Endothelial cell (in vitro differentiated cells): ENCODE measurements at regions not wholly inside any gene's neighbourhood (a gene's known extent, or its start where the extent isn't known, plus 50 kb on each side); places are given as distances from the start of the nearest gene placed in this dataset.

Experiments
- DNase-seq: peaks from one replicate; pipeline ENCODE4 v3.0.0; 2021; ENCODE audit warnings: low spot score
- H3K27ac Mint-ChIP-seq: one replicate; pipeline ENCODE4 v1.8.0; 2021; ENCODE audit warnings: mixed read lengths, inconsistent platforms; ENCODE audit not compliant: unreplicated experiment
- H3K27me3 Mint-ChIP-seq: one replicate; pipeline ENCODE4 v1.8.0; 2021; ENCODE audit warnings: mild to moderate bottlenecking, moderate library complexity, mixed read lengths, inconsistent platforms; ENCODE audit not compliant: unreplicated experiment
- H3K36me3 Mint-ChIP-seq: one replicate; pipeline ENCODE4 v1.8.0; 2021; ENCODE audit warnings: mild to moderate bottlenecking, low read depth, mixed read lengths, inconsistent platforms; ENCODE audit not compliant: unreplicated experiment
- H3K4me1 Mint-ChIP-seq: one replicate; pipeline ENCODE4 v1.8.0; 2021; ENCODE audit warnings: mild to moderate bottlenecking, mixed read lengths, inconsistent platforms; ENCODE audit not compliant: unreplicated experiment
- H3K4me3 Mint-ChIP-seq: one replicate; pipeline ENCODE4 v1.8.0; 2021; ENCODE audit warnings: mild to moderate bottlenecking, mixed read lengths, inconsistent platforms; ENCODE audit not compliant: unreplicated experiment
- H3K9me3 Mint-ChIP-seq: one replicate; pipeline ENCODE4 v1.8.0; 2021; ENCODE audit warnings: mixed read lengths, inconsistent platforms; ENCODE audit not compliant: unreplicated experiment
- CTCF ChIP-seq: fragments of 200-600 bp; sonication (generic); IDR thresholded peaks from one replicate; pipeline ENCODE4 v1.5.0; 2021; ENCODE audit warnings: antibody characterized with exemption; ENCODE audit not compliant: unreplicated experiment

- no peaks in the 10 kb centered on the region for H3K36me3 Mint-ChIP-seq
- no peaks in the 10 kb centered on the region for H3K9me3 Mint-ChIP-seq
- no peaks in the 10 kb centered on the region for H3K27me3 Mint-ChIP-seq
- TF ChIP-seq CTCF: no peak
- no peak overlapping the region for H3K27ac Mint-ChIP-seq
- DNase-seq: no peak
- no peak overlapping the region for H3K4me3 Mint-ChIP-seq
- H3K4me1 Mint-ChIP-seq: peaks cover 2% of the 10 kb centered on the region
Observed at GRCh38 chr13:27014406-27015359, 156.9 kb downstream of the USP12 start.

- H3K4me1 Mint-ChIP-seq: no peaks in the 10 kb centered on the region
- peaks cover 2% of the 10 kb centered on the region for H3K27me3 Mint-ChIP-seq
- no peak for DNase-seq
- H3K9me3 Mint-ChIP-seq: no peaks in the 10 kb centered on the region
- H3K36me3 Mint-ChIP-seq: no peaks in the 10 kb centered on the region
- no peak overlapping the region for H3K4me3 Mint-ChIP-seq
- H3K27ac Mint-ChIP-seq: no peak overlapping the region
- TF ChIP-seq CTCF: no peak
Observed at GRCh38 chr13:27012482-27013197, 159.0 kb downstream of the USP12 start.

- H3K36me3 Mint-ChIP-seq: no peaks in the 10 kb centered on the region
- H3K27me3 Mint-ChIP-seq: peaks cover 6% of the 10 kb centered on the region
- no peaks in the 10 kb centered on the region for H3K9me3 Mint-ChIP-seq
- no peak overlapping the region for H3K4me3 Mint-ChIP-seq
- H3K4me1 Mint-ChIP-seq: no peaks in the 10 kb centered on the region
- no peak for DNase-seq
- no peak overlapping the region for H3K27ac Mint-ChIP-seq
- TF ChIP-seq CTCF: no peak
Observed at GRCh38 chr13:27011661-27012060, 159.9 kb downstream of the USP12 start.

GRCh38 chr13:27008733-27009132 lies 162.9 kb downstream of the USP12 start:
- H3K4me1 Mint-ChIP-seq: peaks cover 5% of the 10 kb centered on the region
- peaks cover 11% of the 10 kb centered on the region for H3K27me3 Mint-ChIP-seq
- TF ChIP-seq CTCF: no peak
- H3K27ac Mint-ChIP-seq: no peak overlapping the region
- H3K9me3 Mint-ChIP-seq: no peaks in the 10 kb centered on the region
- DNase-seq: no peak
- H3K4me3 Mint-ChIP-seq: no peak overlapping the region
- peaks cover 5% of the 10 kb centered on the region for H3K36me3 Mint-ChIP-seq

GRCh38 chr13:27007166-27007565 lies 164.4 kb downstream of the USP12 start:
- Mint-ChIP-seq H3K36me3 (peaks cover 5% of the 10 kb centered on the region), H3K27ac (no peak overlapping the region), H3K9me3 (no peaks in the 10 kb centered on the region), H3K4me3 (peak overlapping the region; percentile 25), H3K27me3 (peaks cover 11% of the 10 kb centered on the region), H3K4me1 (peaks cover 5% of the 10 kb centered on the region)
- no peak for TF ChIP-seq CTCF
- DNase-seq: no peak
